PFSK-1 (cell line): ENCODE measurements at regions not wholly inside any gene's neighbourhood (a gene's known extent, or its start where the extent isn't known, plus 50 kb on each side); places are given as distances from the start of the nearest gene placed in this dataset.

Experiments
- FOXP2 ChIP-seq: optimal IDR thresholded peaks from 2 replicates; pipeline ENCODE3; 2011; ENCODE audit warnings: borderline replicate concordance, control low read depth, inconsistent platforms; ENCODE audit not compliant: insufficient read depth; ENCODE audit errors: extremely low read length, extremely low read depth
- POLR2AphosphoS5 ChIP-seq: IDR thresholded peaks from 2 replicates; pipeline ENCODE4 v1.6.1; 2012; ENCODE audit warnings: low read depth, mild to moderate bottlenecking, control low read depth, low read length, moderate library complexity
- REST ChIP-seq, 2 experiments: IDR thresholded peaks; 2 replicates each; pipeline versions ENCODE4 v1.6.1 to v1.8.0; 2011 to 2012; ENCODE audit warnings: low read depth in 2 of 2, low read length in 2 of 2, control low read depth in 1 of 2, inconsistent platforms in 1 of 2, mild to moderate bottlenecking in 1 of 2, moderate library complexity in 1 of 2; ENCODE audit not compliant: insufficient read depth in 1 of 2
- SIN3A ChIP-seq: IDR thresholded peaks from 2 replicates; pipeline ENCODE4 v1.6.1; 2012; ENCODE audit warnings: mild to moderate bottlenecking, low read length, moderate library complexity, borderline replicate concordance; ENCODE audit not compliant: insufficient read depth
- TAF1 ChIP-seq: IDR thresholded peaks from 2 replicates; pipeline ENCODE4 v1.6.1; 2012; ENCODE audit warnings: low read length, control low read depth, borderline replicate concordance; ENCODE audit not compliant: insufficient read depth

GRCh38 chr2:192604295-192604694 lies 409.6 kb upstream of the TMEFF2 start:
- TF ChIP-seq POLR2AphosphoS5 (no peak), FOXP2 (no peak)

DNA sequence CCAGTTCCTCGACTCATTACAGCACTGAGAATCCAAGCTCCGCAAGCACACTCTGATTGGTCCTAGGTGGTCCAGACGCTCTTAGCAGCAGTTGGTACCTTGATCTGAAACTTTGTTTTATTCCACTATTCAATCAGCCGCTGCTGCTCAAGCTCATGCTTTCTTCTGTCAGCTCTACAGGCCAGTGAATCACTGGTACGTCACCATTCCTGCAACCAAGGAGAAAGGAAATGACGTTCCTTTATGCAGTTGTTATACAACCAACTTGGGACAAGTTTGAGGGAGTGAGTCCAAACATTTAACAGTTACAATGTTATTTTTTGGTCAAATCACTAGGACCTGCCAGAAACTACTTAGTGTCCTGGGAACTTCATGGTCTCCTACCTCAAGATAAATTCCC lies 398.8 kb upstream of the TMEFF2 start:
- TF ChIP-seq FOXP2 (no peak), POLR2AphosphoS5 (no peak), REST (IDR thresholded peaks at IDR 0.05; ENCODE audit: insufficient read depth in 1 of 2, low read depth in 2 of 2, low read length in 2 of 2) (no peak), SIN3A (no peak), TAF1 (no peak)

GRCh38 chr2:192591617-192592016 lies 396.9 kb upstream of the TMEFF2 start:
- TF ChIP-seq POLR2AphosphoS5 (no peak), REST (IDR thresholded peaks at IDR 0.05; ENCODE audit: insufficient read depth in 1 of 2, low read depth in 2 of 2, low read length in 2 of 2) (no peak), SIN3A (no peak), FOXP2 (no peak), TAF1 (no peak)

DNA sequence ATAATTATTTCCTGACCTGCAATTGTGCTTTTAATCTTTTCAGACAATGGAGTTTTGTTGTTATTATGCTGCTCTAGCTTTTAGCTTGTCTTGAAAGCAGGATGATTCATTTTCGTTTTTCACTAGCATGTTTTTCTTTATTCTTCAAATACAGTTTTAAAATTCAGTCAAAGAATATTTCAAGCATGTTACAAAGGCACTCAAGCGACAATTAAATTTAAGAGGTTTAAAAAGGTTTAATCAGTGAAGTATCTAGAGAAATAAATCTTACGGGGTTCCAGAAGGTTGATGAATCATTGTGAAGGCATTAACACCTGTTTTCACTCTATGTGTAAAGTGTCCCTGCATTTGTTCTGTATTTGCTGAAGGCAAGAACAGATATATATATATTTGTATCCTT lies 390.7 kb upstream of the TMEFF2 start:
- TF ChIP-seq TAF1 = no peak
- no peak for TF ChIP-seq SIN3A
- no peak for TF ChIP-seq REST (IDR thresholded peaks at IDR 0.05; ENCODE audit: insufficient read depth in 1 of 2, low read depth in 2 of 2, low read length in 2 of 2)
- TF ChIP-seq POLR2AphosphoS5 = no peak
- no peak for TF ChIP-seq FOXP2

DNA sequence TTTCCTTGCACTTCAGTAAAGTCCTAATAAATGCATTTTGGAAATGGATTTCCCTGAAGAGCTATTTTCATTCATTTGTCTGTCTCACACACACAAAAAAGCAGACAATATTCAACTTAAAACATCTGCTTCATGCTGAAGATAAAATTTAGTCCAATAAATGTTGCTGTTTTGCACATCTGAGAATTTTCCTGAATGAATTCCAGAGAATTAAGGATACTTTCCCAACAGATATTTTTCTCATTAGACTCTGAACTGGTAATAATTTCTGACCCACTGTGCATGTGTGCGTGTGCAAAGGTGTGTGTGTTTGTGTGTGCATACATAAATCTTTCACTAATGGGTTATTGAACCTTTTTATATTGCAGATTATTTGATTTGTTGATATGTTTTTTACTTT lies 390.2 kb upstream of the TMEFF2 start:
- TF ChIP-seq TAF1 (no peak), REST (IDR thresholded peaks at IDR 0.05; ENCODE audit: insufficient read depth in 1 of 2, low read depth in 2 of 2, low read length in 2 of 2) (no peak), FOXP2 (no peak), SIN3A (no peak), POLR2AphosphoS5 (no peak)
